ENCODE measurements at regions not wholly inside any gene's neighbourhood (a gene's known extent, or its start where the extent isn't known, plus 50 kb on each side); places are given as distances from the start of the nearest gene placed in this dataset.

- no peak for DNase-seq (ENCODE audit: low spot score)
These were observed 145.9 kb upstream of the UBL3 start for GRCh38 chr13:29996316-29996715.

GRCh38 chr13:29994911-29995595, 144.6 kb upstream of the UBL3 start:
- DNase-seq (ENCODE audit: low spot score): no peak

DNA sequence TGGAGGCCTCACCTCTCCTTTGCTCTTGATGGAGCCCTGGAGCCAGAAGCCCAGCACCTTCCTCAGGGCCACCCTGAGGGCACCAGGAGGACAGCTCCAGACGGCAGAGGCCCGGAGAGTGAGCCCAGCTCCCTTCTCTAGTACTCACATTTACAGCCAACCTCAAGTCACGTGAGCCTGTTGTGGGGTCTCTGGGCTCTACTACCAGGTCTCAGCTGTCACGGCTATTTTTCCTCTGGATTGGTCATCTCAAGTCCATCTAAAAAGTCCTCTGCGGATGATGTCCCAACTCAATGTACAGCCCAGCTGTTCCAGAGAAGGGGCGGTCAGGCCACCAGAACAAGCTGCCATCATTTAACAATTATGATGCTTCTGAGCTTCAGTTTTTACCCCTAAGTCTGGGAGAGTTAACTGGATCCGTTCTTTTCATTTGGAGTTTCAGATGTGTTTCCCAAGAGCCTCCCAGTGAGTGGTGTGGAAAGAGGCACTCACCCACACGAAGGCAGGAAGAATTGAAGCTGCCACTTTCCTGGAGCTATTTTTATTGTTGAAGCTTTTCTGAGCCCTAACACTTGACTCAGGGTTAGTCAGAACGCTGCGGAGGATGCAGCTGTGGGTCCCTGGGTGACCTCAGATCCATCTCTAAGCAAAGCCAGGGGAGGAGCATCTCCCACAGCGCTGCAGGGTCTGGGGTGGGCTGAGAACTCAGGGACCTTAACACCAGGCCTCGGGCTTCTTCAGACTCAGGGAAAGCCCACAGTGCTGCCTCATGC, 143.5 kb upstream of the UBL3 start:
- DNase-seq (ENCODE audit: low spot score): no peak

GRCh38 chr13:29993196-29993595, 142.8 kb upstream of the UBL3 start:
- no peak for DNase-seq (ENCODE audit: low spot score)

DNA sequence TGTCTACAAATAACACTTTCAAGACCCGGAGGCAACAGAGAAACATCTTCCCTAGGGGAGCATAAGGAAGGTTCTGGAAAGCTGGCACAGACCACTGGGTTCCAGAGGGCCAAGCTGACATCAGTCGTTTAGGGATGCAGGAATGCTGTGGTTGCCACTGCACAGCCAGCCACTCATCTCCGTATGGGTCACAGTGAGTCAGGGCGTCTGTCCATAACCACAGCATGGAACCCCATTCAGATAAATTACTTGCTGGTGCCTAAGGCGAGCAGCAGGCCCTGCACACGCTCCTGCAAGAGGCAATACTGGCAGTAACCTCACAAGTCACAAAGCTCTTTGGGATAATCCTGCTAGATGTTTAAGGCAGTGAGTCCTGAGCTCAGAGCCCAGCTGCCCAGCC, 140.9 kb upstream of the UBL3 start:
- no peak for DNase-seq (ENCODE audit: low spot score)

DNA sequence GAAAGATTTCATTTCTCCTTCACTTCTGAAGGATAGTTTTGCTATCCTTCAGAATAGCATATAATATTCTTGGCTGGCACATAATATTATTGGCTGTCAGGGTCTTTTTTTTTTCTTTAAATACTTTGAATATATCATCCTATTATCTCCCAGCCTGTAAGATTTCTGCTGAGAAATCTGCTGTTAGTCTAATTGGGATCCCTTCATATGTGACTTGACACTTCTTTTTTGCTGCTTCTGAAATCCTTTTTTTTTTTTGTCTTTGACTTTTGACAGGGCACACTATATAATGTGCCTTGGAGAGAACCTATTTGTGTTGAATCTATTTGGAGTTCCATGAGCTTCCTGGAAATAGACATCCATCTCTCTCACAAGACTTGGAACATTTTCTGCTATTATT, 136.9 kb upstream of the UBL3 start:
- no peak for DNase-seq (ENCODE audit: low spot score)

- no peak for DNase-seq (ENCODE audit: low spot score)
These were observed 129.9 kb upstream of the UBL3 start for GRCh38 chr13:29980339-29980738.

- no peak for DNase-seq (ENCODE audit: low spot score)
These were observed 127.8 kb upstream of the UBL3 start for GRCh38 chr13:29978211-29978610.

GRCh38 chr13:29977476-29978120, 127.2 kb upstream of the UBL3 start:
- no peak for DNase-seq (ENCODE audit: low spot score)

GRCh38 chr13:29976535-29976934, 126.1 kb upstream of the UBL3 start:
- DNase-seq (ENCODE audit: low spot score): no peak

GRCh38 chr13:29975283-29975682, 124.9 kb upstream of the UBL3 start:
- no peak for DNase-seq (ENCODE audit: low spot score)

- no peak for DNase-seq (ENCODE audit: low spot score)
These were observed 118.9 kb upstream of the UBL3 start for GRCh38 chr13:29969286-29969685.

DNA sequence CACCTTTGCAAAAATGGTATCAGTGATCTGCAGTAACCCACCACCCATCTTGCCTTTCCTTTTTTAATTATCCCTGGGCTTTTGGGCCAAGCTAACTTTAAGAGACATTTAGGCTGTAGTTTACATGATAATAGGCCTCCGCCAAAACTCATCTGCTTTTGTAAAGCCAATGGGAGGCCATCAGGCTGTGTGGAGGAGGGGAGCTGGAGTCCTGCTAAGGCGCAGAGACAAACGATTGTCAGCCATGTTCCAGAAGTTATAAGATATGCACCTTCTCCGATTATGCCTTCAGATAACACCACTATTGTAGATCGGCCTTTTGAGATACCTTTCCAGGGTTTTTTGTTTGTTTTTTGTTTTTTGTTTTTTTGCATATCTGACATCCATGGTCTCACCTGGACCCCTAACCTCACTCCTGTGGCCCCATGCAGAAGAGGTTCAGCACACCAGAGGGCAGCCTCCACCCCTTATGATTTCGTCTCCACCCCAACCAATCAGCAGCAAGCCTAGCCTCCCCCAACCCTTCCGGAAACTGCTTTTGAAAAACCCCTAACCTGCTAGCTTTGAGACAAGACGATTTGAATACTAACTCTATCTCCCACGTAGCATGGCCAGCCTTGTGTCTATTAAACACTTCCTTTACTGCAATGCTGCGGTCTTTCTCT, 113.9 kb upstream of the UBL3 start:
- DNase-seq (ENCODE audit: low spot score): no peak

DNA sequence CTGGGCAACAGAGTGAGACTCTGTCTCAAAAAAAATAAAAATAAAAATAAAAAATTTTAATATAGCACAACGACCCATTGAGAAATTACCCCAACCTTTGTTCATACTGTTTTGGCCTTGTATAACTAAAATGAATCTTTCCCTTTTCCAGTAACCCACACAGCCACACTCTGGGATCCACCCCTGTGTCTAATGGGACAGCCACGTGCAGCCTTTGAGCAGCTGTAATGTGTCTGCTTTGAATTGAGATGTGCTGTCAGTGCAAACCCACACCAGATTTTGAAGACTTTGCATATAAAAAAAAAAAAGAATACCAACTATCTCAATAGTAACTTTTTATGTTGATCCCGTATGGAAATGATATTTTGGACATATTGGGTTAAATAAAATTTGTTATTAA, 112.7 kb upstream of the UBL3 start:
- no peak for DNase-seq (ENCODE audit: low spot score)

- no peak for DNase-seq (ENCODE audit: low spot score)
These were observed 110.7 kb upstream of the UBL3 start for GRCh38 chr13:29961036-29961670.

- DNase-seq (ENCODE audit: low spot score): no peak
These were observed 109.2 kb upstream of the UBL3 start for GRCh38 chr13:29959603-29960002.

DNA sequence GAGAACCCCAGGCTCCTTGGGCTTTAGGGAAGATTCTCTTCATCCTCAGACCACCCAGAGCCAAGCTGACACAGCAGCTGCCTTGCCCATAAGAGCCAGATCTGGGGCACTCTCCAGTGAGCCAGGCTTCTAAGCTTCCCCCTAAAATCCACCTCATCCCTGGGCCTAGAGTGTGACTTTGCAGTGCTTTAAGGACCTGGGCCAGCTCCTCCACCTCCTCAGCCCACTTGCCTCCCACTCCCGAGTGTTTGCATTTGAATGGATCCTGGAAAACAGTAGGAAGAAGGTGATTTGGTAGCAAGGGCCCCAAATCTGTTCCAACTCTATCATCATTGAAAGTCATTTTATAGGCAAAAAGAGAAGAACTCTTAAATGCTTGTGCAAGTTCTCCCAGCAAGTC, 108.7 kb upstream of the UBL3 start:
- no peak for DNase-seq (ENCODE audit: low spot score)

GRCh38 chr13:29958476-29958875, 108.1 kb upstream of the UBL3 start:
- no peak for DNase-seq (ENCODE audit: low spot score)

DNA sequence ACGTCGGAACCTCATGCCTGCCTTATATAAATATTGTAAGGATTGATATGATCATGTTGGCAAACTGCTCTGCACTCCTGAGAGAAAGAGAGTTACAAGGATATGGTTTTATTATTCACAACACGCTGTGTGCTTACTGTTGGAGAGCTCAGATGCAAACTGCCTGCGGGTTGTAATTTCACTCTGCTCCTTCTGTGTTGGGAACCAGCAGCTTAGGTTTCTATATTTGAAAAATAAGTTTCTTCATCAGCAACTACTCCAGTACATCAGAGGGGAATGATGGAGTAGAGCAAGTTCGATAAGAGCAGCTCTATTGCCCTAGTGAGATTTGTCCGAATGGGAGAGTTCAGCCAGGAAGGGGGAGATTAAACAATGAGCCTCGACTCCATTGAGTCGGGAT, 106.9 kb upstream of the UBL3 start:
- no peak for DNase-seq (ENCODE audit: low spot score)

DNA sequence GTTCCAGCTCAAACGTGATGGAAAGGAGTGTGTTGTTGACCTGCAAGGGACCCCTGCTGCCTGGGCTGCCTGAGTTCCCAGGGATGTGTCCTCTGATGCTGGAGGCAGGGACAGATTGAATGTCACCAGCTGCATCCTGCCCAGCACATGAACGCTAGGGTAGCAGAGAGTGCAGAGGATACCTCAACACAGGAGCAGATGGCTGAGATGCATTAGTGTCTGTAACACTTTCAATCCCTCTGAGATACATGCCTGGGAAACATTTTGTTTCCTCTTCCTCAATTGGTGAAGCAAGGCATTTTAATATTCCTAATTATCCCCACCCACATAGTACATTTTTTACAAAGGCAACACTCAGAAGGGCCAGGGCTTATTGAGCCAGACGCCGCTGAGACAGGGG, 106.4 kb upstream of the UBL3 start:
- no peak for DNase-seq (ENCODE audit: low spot score)

GRCh38 chr13:29955137-29955650, 104.8 kb upstream of the UBL3 start:
- DNase-seq (ENCODE audit: low spot score): no peak

Measured in hematopoietic multipotent progenitor cell treated with erythropoietin and hydrocortisone succinate and interleukin-3 and kit ligand, for 17 days (in vitro differentiated cells).